H9 (cell line): ENCODE measurements at regions not wholly inside any gene's neighbourhood (a gene's known extent, or its start where the extent isn't known, plus 50 kb on each side); places are given as distances from the start of the nearest gene placed in this dataset.

Experiments used
- DNase-seq: peaks from one replicate; pipeline ENCODE4 v3.0.0-alpha.2; 2017
- H2AFZ ChIP-seq: one replicate; pipeline ENCODE4 v1.6.1; 2013; ENCODE audit warnings: mild to moderate bottlenecking, low read length, control low read depth, moderate library complexity
- H2AK5ac ChIP-seq: 2 replicates; pipeline ENCODE4 v1.6.1; 2013; ENCODE audit warnings: low read length, control low read depth, mixed read lengths; ENCODE audit not compliant: insufficient read length
- H2BK120ac ChIP-seq: one replicate; pipeline ENCODE4 v1.6.1; 2013; ENCODE audit warnings: low read depth, mild to moderate bottlenecking, low read length, control low read depth, inconsistent platforms; ENCODE audit not compliant: poor library complexity, severe bottlenecking
- H2BK12ac ChIP-seq: 2 replicates; pipeline ENCODE4 v1.6.1; 2013; ENCODE audit warnings: low read length, control low read depth, mixed read lengths, low read depth; ENCODE audit not compliant: insufficient read length
- H2BK15ac ChIP-seq: 2 replicates; pipeline ENCODE4 v1.6.1; 2013; ENCODE audit warnings: low read depth, low read length, control low read depth
- H2BK20ac ChIP-seq: one replicate; pipeline ENCODE4 v1.6.1; 2013; ENCODE audit warnings: low read depth, mild to moderate bottlenecking, low read length, control low read depth, inconsistent platforms; ENCODE audit not compliant: poor library complexity, severe bottlenecking
- H2BK5ac ChIP-seq: 2 replicates; pipeline ENCODE4 v1.6.1; 2013; ENCODE audit warnings: low read length, control low read depth, mixed read lengths; ENCODE audit not compliant: insufficient read length
- H3K14ac ChIP-seq: 2 replicates; pipeline ENCODE4 v1.6.1; 2013; ENCODE audit warnings: low read length, control low read depth; ENCODE audit not compliant: insufficient read depth
- H3K18ac ChIP-seq: 2 replicates; pipeline ENCODE4 v1.6.1; 2013; ENCODE audit warnings: low read depth, mild to moderate bottlenecking, mixed read lengths, low read length, control low read depth; ENCODE audit not compliant: insufficient read length
- H3K23ac ChIP-seq: 2 replicates; pipeline ENCODE4 v1.6.1; 2013; ENCODE audit warnings: low read length, control low read depth, mixed read lengths, low read depth; ENCODE audit not compliant: insufficient read length
- H3K23me2 ChIP-seq: 2 replicates; pipeline ENCODE4 v1.6.1; 2013; ENCODE audit warnings: low read depth, mild to moderate bottlenecking, mixed read lengths, low read length, control low read depth; ENCODE audit not compliant: insufficient read length, poor library complexity, severe bottlenecking
- H3K27ac ChIP-seq: 2 replicates; pipeline ENCODE4 v1.5.1; 2013; ENCODE audit warnings: low read length, control low read depth, mixed read lengths, low read depth; ENCODE audit not compliant: insufficient read length
- H3K27me3 ChIP-seq: 2 replicates; pipeline ENCODE4 v1.6.1; 2013; ENCODE audit warnings: low read length, control low read depth, inconsistent platforms; ENCODE audit not compliant: insufficient read depth
- H3K4ac ChIP-seq: 2 replicates; pipeline ENCODE4 v1.6.1; 2013; ENCODE audit warnings: low read depth, mild to moderate bottlenecking, control low read depth, inconsistent platforms, low read length, moderate library complexity
- H3K4me1 ChIP-seq: 2 replicates; pipeline ENCODE4 v1.6.1; 2013; ENCODE audit warnings: low read length, control low read depth, inconsistent platforms; ENCODE audit not compliant: insufficient read depth
- H3K4me2 ChIP-seq: 2 replicates; pipeline ENCODE4 v1.6.1; 2013; ENCODE audit warnings: low read length, control low read depth, mixed read lengths; ENCODE audit not compliant: insufficient read length, insufficient read depth
- H3K56ac ChIP-seq: 2 replicates; pipeline ENCODE4 v1.6.1; 2013; ENCODE audit warnings: low read depth, mild to moderate bottlenecking, mixed read lengths, low read length, control low read depth; ENCODE audit not compliant: insufficient read length
- H3K79me1 ChIP-seq: 2 replicates; pipeline ENCODE4 v1.6.1; 2013; ENCODE audit warnings: low read depth, mild to moderate bottlenecking, moderate library complexity, low read length, control low read depth, inconsistent platforms; ENCODE audit not compliant: insufficient read depth, poor library complexity, severe bottlenecking
- H3K79me2 ChIP-seq: 2 replicates; pipeline ENCODE4 v1.6.1; 2013; ENCODE audit warnings: low read length, control low read depth, inconsistent platforms; ENCODE audit not compliant: insufficient read depth
- H3K9ac ChIP-seq: 2 replicates; pipeline ENCODE4 v1.6.1; 2013; ENCODE audit warnings: low read length, control low read depth, mixed read lengths; ENCODE audit not compliant: insufficient read length; ENCODE audit errors: extremely low read depth
- H3K9me3 ChIP-seq: one replicate; pipeline ENCODE4 v1.6.1; 2013; ENCODE audit warnings: low read depth, low read length, inconsistent platforms; ENCODE audit not compliant: control insufficient read depth
- H3T11ph ChIP-seq: one replicate; pipeline ENCODE4 v1.6.1; 2013; ENCODE audit warnings: mild to moderate bottlenecking, low read length, control low read depth, inconsistent platforms
- H4K20me1 ChIP-seq: one replicate; pipeline ENCODE4 v1.6.1; 2013; ENCODE audit not compliant: control insufficient read depth, insufficient read length, insufficient read depth
- H4K5ac ChIP-seq: 2 replicates; pipeline ENCODE4 v1.6.1; 2013; ENCODE audit warnings: low read depth, mild to moderate bottlenecking, mixed read lengths, low read length, control low read depth; ENCODE audit not compliant: insufficient read length
- H4K8ac ChIP-seq: replicated peaks from 2 replicates; pipeline ENCODE4 v1.6.1; 2013; ENCODE audit warnings: low read length, control low read depth, mixed read lengths, low read depth; ENCODE audit not compliant: insufficient read length
- H4K91ac ChIP-seq: 2 replicates; pipeline ENCODE4 v1.6.1; 2013; ENCODE audit warnings: low read depth, mild to moderate bottlenecking, moderate library complexity, mixed read lengths, low read length, control low read depth; ENCODE audit not compliant: insufficient read length
- H3K27ac Mint-ChIP-seq, 3 experiments: 2 replicates in 2 of 3; 3 replicates in 1 of 3; pipeline ENCODE4 v1.8.0; 2020 to 2021; ENCODE audit warnings: mixed read lengths in 3 of 3, mild to moderate bottlenecking in 1 of 3, moderate library complexity in 1 of 3
- H3K27me3 Mint-ChIP-seq: 2 replicates; pipeline ENCODE4 v1.8.0; 2021; ENCODE audit warnings: low read depth, mild to moderate bottlenecking, moderate library complexity, mixed read lengths
- H3K36me3 Mint-ChIP-seq, 3 experiments: 2 replicates in 2 of 3; 3 replicates in 1 of 3; pipeline ENCODE4 v1.8.0; 2020 to 2021; ENCODE audit warnings: low read depth in 3 of 3, mixed read lengths in 3 of 3; ENCODE audit not compliant: insufficient read depth in 1 of 3
- H3K4me1 Mint-ChIP-seq, 2 experiments: 2 replicates each; pipeline ENCODE4 v1.8.0; 2020; ENCODE audit warnings: mixed read lengths in 2 of 2
- H3K4me3 Mint-ChIP-seq, 2 experiments: 2 replicates in 1 of 2; 3 replicates in 1 of 2; pipeline ENCODE4 v1.8.0; 2020 to 2021; ENCODE audit warnings: mild to moderate bottlenecking in 2 of 2, mixed read lengths in 2 of 2, moderate library complexity in 1 of 2
- H3K9me3 Mint-ChIP-seq, 2 experiments: 2 replicates in 1 of 2; 3 replicates in 1 of 2; pipeline ENCODE4 v1.8.0; 2020; ENCODE audit warnings: mild to moderate bottlenecking in 2 of 2, mixed read lengths in 2 of 2, moderate library complexity in 1 of 2
- CTCF ChIP-seq: fragments of 200-600 bp; sonication (generic); conservative IDR thresholded peaks from 3 replicates; pipeline ENCODE4 v1.8.0; 2021; ENCODE audit warnings: antibody characterized with exemption, mild to moderate bottlenecking
- WGBS: extraction: QIAGEN DNeasy Blood & Tissue Kit; methylation state at CpG from one replicate; pipeline ENCODE4 v1.1.7; 2013; ENCODE audit warnings: missing lambda C conversion rate, low lambda C conversion rate, mixed read lengths; ENCODE audit not compliant: insufficient read length; ENCODE audit errors: extremely low coverage; 5-methylcytosine and 5-hydroxymethylcytosine counted together

GRCh38 chr18:71028285-71028762, 739.5 kb downstream of the SOCS6 start:
- H3K9me3 Mint-ChIP-seq: peaks cover 4 to 6% of the 10 kb centered on the region in 2 experiments; a peak in 4 of 5 replicates
- Histone ChIP-seq H3K4me1 (no peaks in the 10 kb centered on the region), H3K23ac (no peak overlapping the region), H3K27ac (no peak overlapping the region), H4K91ac (no peak overlapping the region), H2BK20ac (no peak overlapping the region), H3K4me2 (no peak overlapping the region), H2AFZ (no peak overlapping the region), H3K9me3 (no peaks in the 10 kb centered on the region), H4K5ac (no peak overlapping the region), H2BK12ac (no peak overlapping the region), H2BK15ac (no peak overlapping the region), H4K20me1 (no peaks in the 10 kb centered on the region), H2BK120ac (no peak overlapping the region), H3K23me2 (no peaks in the 10 kb centered on the region), H3K14ac (no peak overlapping the region), H4K8ac (no peak overlapping the region), H2BK5ac (no peak overlapping the region), H3K18ac (no peak overlapping the region), H3K9ac (no peak overlapping the region), H3T11ph (no peak overlapping the region), H3K56ac (no peak overlapping the region), H3K4ac (no peak overlapping the region), H2AK5ac (no peak overlapping the region), H3K79me1 (no peaks in the 10 kb centered on the region), H3K27me3 (no peaks in the 10 kb centered on the region), H3K79me2 (no peaks in the 10 kb centered on the region)
- no peak overlapping the region for H3K4me3 Mint-ChIP-seq
- peaks cover 2% of the 10 kb centered on the region; the same call in 1 of the 2 replicates for H3K27me3 Mint-ChIP-seq
- no peak overlapping the region for H3K27ac Mint-ChIP-seq
- TF ChIP-seq CTCF: no peak
- H3K36me3 Mint-ChIP-seq: peaks cover 6 to 8% (median 7%) of the 10 kb centered on the region in 3 experiments; a peak in 5 of 7 replicates
- H3K4me1 Mint-ChIP-seq: no peaks in the 10 kb centered on the region
- peak; percentile 45 for DNase-seq
- no CpG with 5 or more reads among the region's 19 CpGs for WGBS
